ENCODE measurements at regions not wholly inside any gene's neighbourhood (a gene's known extent, or its start where the extent isn't known, plus 50 kb on each side); places are given as distances from the start of the nearest gene placed in this dataset.
"Not testable (repeated sequence)": the region's sequence is repeated elsewhere in the genome, so short reads cannot be mapped to it uniquely, and the experiment has no call there.

DNA sequence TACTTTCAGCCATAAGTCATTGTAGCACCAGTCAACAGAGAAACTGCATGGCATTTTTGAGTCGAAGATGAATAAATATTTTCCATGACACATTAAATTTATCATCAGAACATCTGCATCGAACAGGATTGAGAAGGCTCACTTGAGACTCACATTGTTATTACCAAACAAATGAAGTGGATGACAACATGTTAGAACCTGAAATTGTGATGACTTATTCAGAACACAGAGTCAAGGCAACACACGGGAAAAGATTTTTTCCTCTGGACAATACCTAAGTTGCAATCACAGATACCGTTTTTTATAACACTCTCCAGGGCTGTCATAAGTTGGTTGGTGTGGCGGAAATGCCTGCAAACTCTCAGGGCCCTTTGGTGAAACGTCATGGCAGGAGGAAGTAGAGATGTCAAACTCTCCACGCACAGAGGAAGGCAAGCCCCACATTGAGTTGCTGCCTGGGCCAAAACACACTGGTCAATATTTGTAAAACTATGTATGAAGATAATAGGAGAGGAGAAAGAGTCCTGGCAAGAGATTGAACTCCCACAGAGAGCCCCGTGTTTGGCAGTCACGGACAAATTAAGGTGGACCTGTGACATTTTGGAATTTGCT lies 123.8 kb downstream of the PWWP3B start:
- H3K27ac Mint-ChIP-seq: not testable (repeated sequence)

DNA sequence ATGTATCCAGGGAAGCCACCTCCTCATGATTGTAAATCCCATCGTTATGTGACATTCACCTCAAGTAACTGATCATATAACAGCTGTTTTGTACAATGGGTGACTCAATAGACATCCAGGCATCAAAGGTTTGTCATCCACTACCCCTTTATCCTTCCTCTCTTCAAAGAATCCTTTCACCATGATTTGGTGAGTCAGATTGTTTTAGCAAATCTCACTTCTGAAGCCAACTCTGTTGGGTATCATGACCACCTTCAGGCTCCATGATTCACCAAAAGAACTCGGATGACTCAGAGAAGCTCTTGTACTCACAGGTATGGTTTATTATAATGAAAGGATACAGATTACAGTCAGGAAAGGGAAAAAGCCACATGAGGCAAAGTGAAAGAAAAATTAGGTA lies 132.1 kb downstream of the PWWP3B start:
- Mint-ChIP-seq H3K4me3 (no peak overlapping the region), H3K27me3 (ENCODE audit: low read depth in 3 of 3) (peaks cover 0 to 4% (median 4%) of the 10 kb centered on the region in 3 donors), H3K9me3 (no peaks in the 10 kb centered on the region), H3K27ac (no peak overlapping the region), H3K4me1 (no peaks in the 10 kb centered on the region), H3K36me3 (no peaks in the 10 kb centered on the region)
- no peak for DNase-seq

More for the DNA sequence above, 123.8 kb downstream of the PWWP3B start:
- H3K27me3 Mint-ChIP-seq (ENCODE audit: low read depth in 3 of 3); H3K4me1 Mint-ChIP-seq; H3K36me3 Mint-ChIP-seq; H3K9me3 Mint-ChIP-seq; H3K4me3 Mint-ChIP-seq; DNase-seq: not testable (repeated sequence)

DNA sequence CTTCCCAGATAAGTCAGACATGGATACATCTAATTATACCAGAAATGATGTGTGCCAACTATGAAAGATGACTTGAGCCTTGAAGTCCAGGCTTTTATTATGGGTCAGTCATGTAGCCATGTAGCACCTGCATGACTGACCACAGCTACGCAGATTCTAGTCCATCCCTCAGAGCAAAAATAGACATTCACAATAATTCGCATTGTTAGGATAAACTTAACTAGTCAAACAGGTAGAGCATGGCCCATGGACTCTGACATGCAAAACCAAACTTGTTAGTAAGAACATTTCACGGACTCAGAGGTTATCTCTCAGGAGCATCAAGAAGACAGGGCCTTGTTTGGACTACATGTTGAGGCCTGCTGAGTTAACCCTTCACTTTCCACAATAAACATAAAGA lies 132.6 kb downstream of the PWWP3B start:
- Mint-ChIP-seq H3K4me3 (no peak overlapping the region), H3K36me3 (no peaks in the 10 kb centered on the region), H3K27me3 (ENCODE audit: low read depth in 3 of 3) (peaks cover 0 to 4% (median 4%) of the 10 kb centered on the region in 3 donors), H3K4me1 (no peaks in the 10 kb centered on the region), H3K9me3 (peaks cover 0 to 2% (median 0%) of the 10 kb centered on the region in 6 donors), H3K27ac (no peak overlapping the region)
- DNase-seq: no peak

DNA sequence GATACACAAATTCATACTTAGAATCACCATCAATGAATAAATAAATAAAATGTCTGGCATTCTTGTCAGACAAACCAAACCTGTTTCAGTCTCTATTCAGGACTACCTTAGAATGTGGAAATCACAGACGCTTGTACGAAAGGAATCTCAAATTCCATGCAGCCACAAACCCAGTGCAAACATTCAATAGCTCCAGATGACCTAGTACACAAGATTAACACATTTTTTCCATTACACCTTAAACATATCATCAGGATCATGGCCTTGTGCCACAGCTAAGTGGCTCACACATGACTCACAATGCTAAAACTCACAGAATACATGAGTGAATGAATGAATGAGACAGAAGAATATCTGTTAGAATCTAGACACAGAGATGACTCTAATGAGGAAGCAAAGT lies 134.2 kb downstream of the PWWP3B start:
- Mint-ChIP-seq H3K27ac (no peak overlapping the region), H3K27me3 (ENCODE audit: low read depth in 3 of 3) (peaks cover 0 to 4% (median 4%) of the 10 kb centered on the region in 3 donors), H3K4me3 (no peak overlapping the region), H3K36me3 (no peaks in the 10 kb centered on the region), H3K4me1 (no peaks in the 10 kb centered on the region), H3K9me3 (peaks cover 0 to 3% (median 0%) of the 10 kb centered on the region in 6 donors)
- no peak for DNase-seq

DNA sequence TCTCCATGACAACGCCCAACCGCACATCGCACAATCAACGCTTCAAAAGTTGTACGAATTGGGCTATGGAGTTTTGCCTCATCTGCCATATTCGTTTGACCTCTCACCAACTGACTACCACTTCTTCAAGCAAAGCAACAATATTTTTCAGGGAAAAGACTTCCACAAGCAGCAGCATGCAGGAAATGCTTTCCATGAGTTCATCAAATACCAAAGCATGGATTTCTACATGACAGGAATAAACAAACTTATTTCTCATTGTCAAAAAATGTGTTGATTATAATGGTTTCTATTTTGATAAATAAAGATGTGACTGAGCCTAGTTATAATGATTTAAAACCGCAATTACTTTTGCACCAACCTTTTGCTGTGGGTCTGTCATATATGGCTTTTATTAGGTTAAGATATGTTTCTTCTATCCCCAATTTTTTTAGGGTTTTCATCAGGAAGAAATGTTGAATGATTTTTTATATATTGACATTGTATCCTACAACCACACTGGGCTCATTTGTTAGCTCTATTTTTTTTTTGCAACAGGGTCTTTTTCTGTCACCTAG lies 138.4 kb downstream of the PWWP3B start:
- H3K4me1 Mint-ChIP-seq: no peaks in the 10 kb centered on the region
- no peak for DNase-seq
- H3K4me3 Mint-ChIP-seq: no peak overlapping the region
- H3K9me3 Mint-ChIP-seq: peaks cover 0 to 3% (median 0%) of the 10 kb centered on the region in 6 donors
- no peak overlapping the region for H3K27ac Mint-ChIP-seq
- H3K36me3 Mint-ChIP-seq: no peaks in the 10 kb centered on the region
- peaks cover 0 to 4% (median 0%) of the 10 kb centered on the region in 3 donors for H3K27me3 Mint-ChIP-seq (ENCODE audit: low read depth in 3 of 3)

DNA sequence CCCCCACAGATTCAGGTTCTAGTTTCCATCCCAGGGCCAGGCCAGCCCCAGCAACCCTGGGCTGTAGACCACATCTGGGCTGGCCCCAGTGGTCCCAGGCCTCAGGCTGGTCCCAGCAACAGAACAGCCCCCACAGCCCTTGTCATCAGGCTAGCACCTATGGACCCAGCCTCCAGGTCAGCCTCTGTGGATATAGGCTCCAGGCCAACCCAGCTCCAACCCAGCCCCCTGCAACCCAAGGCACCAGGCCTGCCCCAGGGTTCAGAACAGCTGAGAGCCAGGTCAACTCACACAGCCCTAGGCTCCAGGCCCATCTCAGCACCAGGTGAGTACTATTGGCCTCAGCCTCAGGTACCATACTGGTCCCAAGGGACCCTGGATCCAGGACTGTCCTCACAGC lies 155.3 kb downstream of the PWWP3B start:
- peaks cover 0 to 4% (median 2%) of the 10 kb centered on the region in 3 donors for H3K27me3 Mint-ChIP-seq (ENCODE audit: low read depth in 3 of 3)
- no peak overlapping the region for H3K27ac Mint-ChIP-seq
- H3K9me3 Mint-ChIP-seq: peaks cover 0 to 2% (median 0%) of the 10 kb centered on the region in 6 donors
- no peaks in the 10 kb centered on the region for H3K36me3 Mint-ChIP-seq
- H3K4me3 Mint-ChIP-seq: no peak overlapping the region
- H3K4me1 Mint-ChIP-seq: no peaks in the 10 kb centered on the region
- DNase-seq: no peak

DNA sequence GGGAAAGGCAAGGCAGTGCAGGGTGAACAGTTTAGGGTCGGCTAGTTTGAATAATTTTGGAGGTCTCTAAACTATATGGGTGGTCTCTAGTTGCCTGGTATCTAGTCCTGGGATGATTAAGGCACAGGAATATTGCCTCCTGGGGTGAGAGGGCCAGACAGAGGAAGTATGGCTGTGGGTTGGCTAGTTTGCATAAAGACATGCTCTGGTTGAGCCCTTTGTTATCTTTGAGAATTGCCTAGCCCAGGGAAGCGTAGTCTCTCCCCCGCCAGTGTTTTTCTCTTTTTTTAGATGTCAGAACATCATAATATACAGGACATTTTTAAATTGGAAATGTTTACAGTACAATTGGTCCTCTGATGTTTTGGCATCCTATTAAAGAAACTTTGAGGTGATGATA lies 163.5 kb downstream of the PWWP3B start:
- no peak for DNase-seq
- Mint-ChIP-seq H3K4me1 (no peaks in the 10 kb centered on the region), H3K4me3 (no peak overlapping the region), H3K27ac (no peak overlapping the region), H3K27me3 (ENCODE audit: low read depth in 3 of 3) (peaks cover 0 to 5% (median 0%) of the 10 kb centered on the region in 3 donors), H3K9me3 (peaks cover 0 to 6% (median 0%) of the 10 kb centered on the region in 6 donors), H3K36me3 (no peaks in the 10 kb centered on the region)

DNA sequence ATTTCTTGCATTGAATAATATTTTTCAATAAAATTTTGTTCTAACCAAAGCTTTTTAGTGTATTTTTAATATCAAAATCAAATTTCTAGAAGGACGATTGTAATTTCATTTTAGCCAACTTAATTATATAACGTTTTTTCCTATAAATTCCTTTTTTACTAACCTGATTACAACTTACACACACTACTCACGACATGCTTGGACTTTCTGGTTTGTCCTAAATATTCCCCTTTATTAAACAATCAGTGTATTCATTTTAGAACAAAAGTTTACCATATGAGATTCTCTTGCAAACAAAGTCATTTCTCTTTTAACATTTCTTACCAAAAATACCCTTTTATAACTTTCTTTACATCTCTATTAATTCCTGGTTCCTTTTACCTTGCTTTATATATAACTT lies 173.7 kb downstream of the PWWP3B start:
- DNase-seq: no peak
- Mint-ChIP-seq H3K4me3 (no peak overlapping the region), H3K36me3 (no peaks in the 10 kb centered on the region), H3K9me3 (peaks cover 0 to 4% (median 0%) of the 10 kb centered on the region in 6 donors), H3K4me1 (no peaks in the 10 kb centered on the region), H3K27ac (no peak overlapping the region), H3K27me3 (ENCODE audit: low read depth in 3 of 3) (peaks cover 0 to 2% (median 2%) of the 10 kb centered on the region in 3 donors)

DNA sequence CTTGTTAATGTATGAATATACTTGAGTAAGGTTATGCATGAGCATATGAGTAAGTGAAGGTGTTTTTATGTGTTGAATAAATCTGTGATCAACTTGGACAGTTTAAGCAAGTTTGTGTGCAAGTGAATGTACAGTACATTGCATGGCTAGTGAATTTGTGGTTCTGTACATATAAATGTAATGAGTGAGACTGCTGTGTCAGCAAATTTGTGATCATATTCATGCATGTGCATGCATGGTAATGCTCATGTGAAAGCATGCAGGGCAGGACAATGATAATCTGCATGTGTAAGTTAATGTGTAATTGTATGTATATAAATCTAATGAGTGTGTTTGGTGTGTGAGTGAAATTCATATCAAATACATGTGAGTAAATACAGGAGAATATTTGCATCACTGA lies 188.5 kb downstream of the PWWP3B start:
- no peak overlapping the region for H3K4me3 Mint-ChIP-seq
- no peak for DNase-seq
- no peak overlapping the region for H3K27ac Mint-ChIP-seq
- no peaks in the 10 kb centered on the region for H3K4me1 Mint-ChIP-seq
- no peaks in the 10 kb centered on the region for H3K36me3 Mint-ChIP-seq
- H3K9me3 Mint-ChIP-seq: no peaks in the 10 kb centered on the region
- H3K27me3 Mint-ChIP-seq (ENCODE audit: low read depth in 3 of 3): peaks cover 0 to 2% (median 2%) of the 10 kb centered on the region in 3 donors

DNA sequence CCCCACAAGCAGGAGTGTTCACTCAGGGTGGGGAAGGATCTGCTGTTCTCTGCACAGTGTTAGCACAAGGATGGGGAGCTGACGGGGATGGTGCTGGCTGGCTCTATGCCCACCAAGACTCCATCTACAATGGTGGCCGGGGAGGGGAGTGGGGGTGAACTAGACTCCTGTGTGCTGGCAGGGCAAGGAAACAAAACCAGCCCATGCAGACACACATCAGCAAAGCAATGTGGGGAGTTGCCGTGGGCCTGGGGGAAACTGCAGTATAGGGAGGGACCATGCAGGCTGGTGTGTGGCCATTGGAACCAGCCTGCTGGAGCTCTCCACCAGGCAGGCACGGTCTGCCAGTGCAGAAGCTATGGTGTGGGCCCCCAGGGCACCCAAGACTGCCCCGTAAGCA lies 195.1 kb downstream of the PWWP3B start:
- Mint-ChIP-seq H3K27me3 (ENCODE audit: low read depth in 3 of 3) (peaks cover 0 to 4% (median 2%) of the 10 kb centered on the region in 3 donors), H3K4me1 (no peaks in the 10 kb centered on the region), H3K36me3 (no peaks in the 10 kb centered on the region), H3K9me3 (no peaks in the 10 kb centered on the region), H3K27ac (no peak overlapping the region), H3K4me3 (no peak overlapping the region)
- DNase-seq: no peak

DNA sequence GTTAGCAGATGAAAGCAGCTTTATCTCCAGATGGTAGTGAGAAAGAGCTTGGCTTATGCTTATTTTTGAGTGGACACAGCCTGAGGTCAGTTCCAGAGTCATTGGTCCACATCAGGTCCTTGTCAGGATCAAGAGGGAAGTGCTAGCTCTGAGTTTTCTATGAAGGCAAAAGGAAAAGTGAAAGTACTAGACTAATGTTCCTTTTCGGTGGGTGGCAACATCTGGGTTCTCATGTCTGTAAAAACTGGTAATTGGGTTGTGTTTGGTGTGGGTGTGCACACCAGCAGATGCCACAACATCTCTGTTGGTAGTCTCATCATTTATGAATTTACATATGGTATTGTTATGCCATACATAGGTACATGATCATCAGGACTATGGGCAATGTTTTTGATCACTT lies 210.5 kb downstream of the PWWP3B start:
- no peaks in the 10 kb centered on the region for H3K36me3 Mint-ChIP-seq
- peak in 2 of 3 donors; percentile 1 to 11 for DNase-seq
- H3K4me3 Mint-ChIP-seq: peak overlapping the region; percentile 7 to 74 (median 31)
- H3K27me3 Mint-ChIP-seq (ENCODE audit: low read depth in 3 of 3): no peaks in the 10 kb centered on the region
- no peaks in the 10 kb centered on the region for H3K9me3 Mint-ChIP-seq
- H3K4me1 Mint-ChIP-seq: peaks cover 12 to 16% of the 10 kb centered on the region in 2 donors
- peak overlapping the region in 3 of 6 donors; percentile 5 to 47 (median 32) for H3K27ac Mint-ChIP-seq

DNA sequence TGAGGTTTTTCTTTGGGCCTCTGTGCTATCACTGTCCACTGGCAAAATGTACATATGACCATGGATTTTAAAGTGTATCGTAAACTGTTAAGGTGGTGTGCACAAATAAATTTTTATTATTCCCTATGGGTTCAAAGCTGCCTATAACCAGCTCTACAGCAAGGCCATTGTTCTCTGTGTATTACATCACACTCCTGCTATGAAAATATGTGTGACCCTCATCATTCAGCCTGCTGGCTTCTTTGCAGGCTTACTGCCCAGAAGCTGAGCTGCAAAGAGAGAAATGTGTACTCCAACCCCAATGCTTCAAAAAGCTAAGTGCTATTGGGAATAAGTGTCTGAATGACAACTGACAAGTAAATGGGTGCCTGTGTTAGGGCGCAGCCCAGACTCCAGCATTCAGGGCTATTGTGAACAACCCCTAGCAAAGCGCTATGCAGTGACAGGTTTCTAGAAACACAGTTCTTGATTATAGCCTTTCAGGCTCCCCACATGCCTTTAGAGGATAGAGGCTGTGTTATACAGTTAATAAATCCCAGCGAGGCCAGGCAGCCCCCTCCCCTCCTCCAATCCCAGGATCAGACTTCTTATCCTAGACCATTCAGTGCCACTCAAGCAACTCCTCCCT lies 220.4 kb upstream of the RADX start:
- no peak overlapping the region for H3K27ac Mint-ChIP-seq
- DNase-seq: no peak
- H3K4me3 Mint-ChIP-seq: no peak overlapping the region
- no peaks in the 10 kb centered on the region for H3K36me3 Mint-ChIP-seq
- H3K9me3 Mint-ChIP-seq: no peaks in the 10 kb centered on the region
- H3K4me1 Mint-ChIP-seq: no peaks in the 10 kb centered on the region
- H3K27me3 Mint-ChIP-seq (ENCODE audit: low read depth in 3 of 3): peaks cover 0 to 5% (median 2%) of the 10 kb centered on the region in 3 donors

DNA sequence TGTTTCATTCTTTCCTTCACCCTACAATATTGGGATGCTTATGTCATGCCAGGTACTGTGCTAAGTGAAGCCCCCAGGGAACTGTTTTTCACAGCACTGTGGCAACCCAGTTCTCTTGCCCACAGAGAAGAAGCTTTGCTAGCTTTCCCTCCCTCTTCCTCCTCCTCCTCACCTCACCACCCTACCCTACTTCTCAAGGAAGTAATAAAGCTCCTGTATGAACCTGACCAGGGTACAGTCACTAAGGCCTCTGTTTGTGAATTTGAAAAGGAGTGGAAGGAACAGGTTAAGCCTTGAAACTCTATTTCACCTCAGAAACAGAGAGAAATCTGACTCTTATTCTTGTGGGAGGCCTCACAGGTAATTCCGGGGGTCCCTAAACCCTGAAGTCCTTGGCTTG lies 219.4 kb upstream of the RADX start:
- no peaks in the 10 kb centered on the region for H3K36me3 Mint-ChIP-seq

DNA sequence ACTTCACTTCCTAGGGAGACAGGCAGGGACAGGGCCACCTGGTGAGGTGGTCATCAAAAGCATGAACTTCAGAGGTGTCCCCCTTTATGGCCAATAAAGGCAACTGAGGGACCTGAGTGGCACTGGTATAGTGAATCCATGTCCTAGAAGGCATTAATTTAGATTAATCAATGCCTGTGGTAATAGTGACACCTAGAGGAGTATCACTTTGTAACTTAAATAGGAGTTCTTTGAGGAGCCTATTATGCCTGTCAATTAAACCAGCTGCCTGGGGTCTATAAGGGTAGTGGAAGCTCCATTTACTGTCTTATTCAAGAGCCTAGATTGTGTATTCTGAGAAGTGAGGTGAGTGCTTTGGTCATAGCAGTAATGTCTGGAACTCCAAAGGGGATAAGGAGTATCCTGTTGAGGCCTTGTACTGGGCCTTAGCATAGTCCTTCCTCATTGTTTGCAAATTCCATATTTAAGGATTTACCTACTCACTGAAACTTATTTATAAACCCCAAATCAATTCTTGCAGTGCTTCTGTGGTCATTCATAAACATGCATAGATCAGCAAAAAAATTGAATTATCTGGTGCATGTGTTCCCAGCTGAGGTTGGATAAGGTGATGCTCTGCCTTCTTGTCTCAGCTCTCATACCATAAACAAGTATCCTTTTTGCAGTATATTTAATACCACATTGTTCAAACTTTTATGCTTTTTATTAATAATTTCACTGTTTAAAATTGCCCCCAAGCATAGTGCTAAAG lies 213.8 kb upstream of the RADX start:
- Mint-ChIP-seq H3K27ac (no peak overlapping the region), H3K27me3 (ENCODE audit: low read depth in 3 of 3) (peaks cover 0 to 8% (median 2%) of the 10 kb centered on the region in 3 donors), H3K36me3 (no peaks in the 10 kb centered on the region), H3K4me3 (no peak overlapping the region), H3K9me3 (no peaks in the 10 kb centered on the region), H3K4me1 (no peaks in the 10 kb centered on the region)
- no peak for DNase-seq

More for the DNA sequence above, 219.4 kb upstream of the RADX start:
- H3K4me1 Mint-ChIP-seq: no peaks in the 10 kb centered on the region
- H3K9me3 Mint-ChIP-seq: no peaks in the 10 kb centered on the region
- no peak overlapping the region for H3K27ac Mint-ChIP-seq
- H3K27me3 Mint-ChIP-seq (ENCODE audit: low read depth in 3 of 3): peaks cover 0 to 5% (median 2%) of the 10 kb centered on the region in 3 donors
- no peak for DNase-seq
- H3K4me3 Mint-ChIP-seq: no peak overlapping the region
